ENCODE measurements at regions not wholly inside any gene's neighbourhood (a gene's known extent, or its start where the extent isn't known, plus 50 kb on each side); places are given as distances from the start of the nearest gene placed in this dataset.

- POLR2A ChIA-PET, result no interaction called here
- BruUV-seq (replicated peaks), result no TSS peak
- CTCF ChIA-PET, result no interaction called here
Observed at GRCh38 chr3:162015856-162016255, 519.2 kb downstream of the OTOL1 start.

More at GRCh38 chr3:162015856-162016255, 519.2 kb downstream of the OTOL1 start:
- Histone ChIP-seq H3K9me2 (ENCODE audit: insufficient read depth) (no peaks in the 10 kb centered on the region), H3K4me2 (ENCODE audit: low read length) (no peak overlapping the region), H3K27me3 (ENCODE audit: insufficient read depth, low read length) (no peaks in the 10 kb centered on the region), H3K9me3 (ENCODE audit: control insufficient read depth in 1 of 2, insufficient read depth in 1 of 2, low read depth in 1 of 2, low read length in 2 of 2) (no peaks in the 10 kb centered on the region), H3K79me2 (ENCODE audit: insufficient read depth, low read length) (no peaks in the 10 kb centered on the region), H3K9ac (ENCODE audit: low read length) (no peak overlapping the region), H3K36me3 (ENCODE audit: control insufficient read depth in 1 of 2, insufficient read depth in 2 of 2, low read length in 2 of 2) (no peaks in the 10 kb centered on the region), H3K4me3 (replicated peaks in 1 of 2; ENCODE audit: low read depth in 1 of 2, low read length in 2 of 2) (no peak overlapping the region), H3K27ac (ENCODE audit: low read depth, low read length) (no peak overlapping the region), H4K20me1 (ENCODE audit: insufficient read depth) (no peaks in the 10 kb centered on the region), H2AFZ (ENCODE audit: low read depth, low read length, poor library complexity, severe bottlenecking) (no peak overlapping the region), H3K4me1 (ENCODE audit: control insufficient read depth in 1 of 2, insufficient read depth in 2 of 2, low read length in 2 of 2) (no peaks in the 10 kb centered on the region)
- DNase-seq (ENCODE audit: low read depth, low spot score), result no peak
- ATAC-seq, result no peak
- RAD21 ChIA-PET (ENCODE audit: low non-redundant PET in 1 of 2, low total read pairs in 2 of 2, uncharacterized antibody in 2 of 2, unreplicated experiment in 2 of 2), result no interaction called here
- intact Hi-C loops (cut with micrococcal nuclease), result no loop called here
- TF ChIP-seq YY1 (IDR thresholded peaks at IDR 0.05; ENCODE audit: extremely low read depth, insufficient replicate concordance, low read depth, low read length) (no peak), ZFX (IDR thresholded peaks at IDR 0.05) (no peak), ELF1 (IDR thresholded peaks at IDR 0.05; ENCODE audit: borderline replicate concordance, low read depth) (no peak), CBX3 (IDR thresholded peaks at IDR 0.05; ENCODE audit: low read depth) (no peak), CTCF (IDR thresholded peaks at IDR 0.05 in 2 of 3, conservative IDR thresholded peaks at IDR 0.05 in 1 of 3; ENCODE audit: borderline replicate concordance in 1 of 3, insufficient read depth in 1 of 3, low read depth in 2 of 3, low read length in 2 of 3) (no peak), POLR2A (IDR thresholded peaks at IDR 0.05; ENCODE audit: borderline replicate concordance, extremely low read depth, insufficient read depth, insufficient read length) (no peak), EGR1 (IDR thresholded peaks at IDR 0.05; ENCODE audit: low read depth) (no peak), ZNF274 (IDR thresholded peaks at IDR 0.05; ENCODE audit: low read depth, low read length) (no peak), ATF3 (IDR thresholded peaks at IDR 0.05) (no peak), SIN3A (IDR thresholded peaks at IDR 0.05; ENCODE audit: low read depth) (no peak), SRF (IDR thresholded peaks at IDR 0.05; ENCODE audit: low read depth) (no peak)

Measured in HCT116 (cell line).